B cell (primary cell): ENCODE measurements at regions not wholly inside any gene's neighbourhood (a gene's known extent, or its start where the extent isn't known, plus 50 kb on each side); places are given as distances from the start of the nearest gene placed in this dataset.

ENCODE experiments used
- ATAC-seq: fragments of 200-7000 bp; cut with Tn5 transposase; one replicate; pipeline ENCODE4 v1.10.0; 2021; ENCODE audit warnings: low read depth, mild to moderate bottlenecking, moderate number of reproducible peaks, moderate library complexity
- CTCF ChIA-PET: fragments of 350-600 bp; sonication (Branson Sonifier 250); formaldehyde crosslinking; loops from one replicate; lab custom pipeline; 2021; ENCODE audit warnings: antibody characterized with exemption, inconsistent platforms; lab: Charles Lee
- POLR2A ChIA-PET: fragments of 350-600 bp; sonication (Branson Sonifier 250); formaldehyde crosslinking; loops from one replicate; lab custom pipeline; 2021; ENCODE audit warnings: antibody characterized with exemption; lab: Charles Lee
- DNase-seq: peaks from one replicate; pipeline ENCODE4 v3.0.0; 2013
- H2AFZ ChIP-seq: 2 replicates; pipeline ENCODE4 v1.6.1; 2012; ENCODE audit warnings: mild to moderate bottlenecking, low read depth, low read length; ENCODE audit not compliant: insufficient read depth, poor library complexity, severe bottlenecking
- H3K27ac ChIP-seq, 2 donors: 1 replicate in 1 of 2; 2 replicates in 1 of 2; pipeline ENCODE4 v1.5.1; 2012 to 2013; ENCODE audit warnings: low read length in 2 of 2, mild to moderate bottlenecking in 2 of 2, moderate library complexity in 1 of 2
- H3K27me3 ChIP-seq, 4 experiments: fragments of 200-600 bp in 1 of 4; sonication (generic) in 1 of 4; replicated peaks in 1 of 4; 1 replicate in 2 of 4; 2 replicates in 2 of 4; pipeline versions ENCODE4 v1.6.1 to v1.7.0; 2013 to 2016; ENCODE audit warnings: low read length in 3 of 4, mild to moderate bottlenecking in 2 of 4, mixed read lengths in 1 of 4, moderate library complexity in 1 of 4; ENCODE audit not compliant: insufficient read depth in 4 of 4, control insufficient read depth in 3 of 4; ENCODE audit errors: control extremely low read depth in 1 of 4
- H3K36me3 ChIP-seq, 2 experiments: replicated peaks in 1 of 2; 1 replicate in 1 of 2; 2 replicates in 1 of 2; pipeline versions ENCODE4 v1.6.1 to v1.7.1; 2013; ENCODE audit warnings: low read length in 1 of 2; ENCODE audit not compliant: insufficient read depth in 2 of 2, control insufficient read depth in 1 of 2; ENCODE audit errors: control extremely low read depth in 1 of 2, extremely low read depth in 1 of 2
- H3K4me1 ChIP-seq, 2 donors: fragments of 200-600 bp in 1 of 2; sonication (generic) in 1 of 2; 1 replicate in 1 of 2; 2 replicates in 1 of 2; pipeline versions ENCODE4 v1.5.1 to v1.6.1; 2013 to 2017; ENCODE audit warnings: low read length in 2 of 2; ENCODE audit not compliant: control insufficient read depth in 2 of 2, insufficient read depth in 2 of 2
- H3K4me2 ChIP-seq: replicated peaks from 2 replicates; pipeline ENCODE3; 2012; ENCODE audit warnings: mild to moderate bottlenecking, low read depth, low read length; ENCODE audit not compliant: poor library complexity, severe bottlenecking
- H3K4me3 ChIP-seq, 5 experiments: fragments of 200-600 bp in 1 of 5; sonication (generic) in 1 of 5; 1 replicate in 3 of 5; 2 replicates in 2 of 5; pipeline versions ENCODE4 v1.5.1 to v1.7.0; 2011 to 2016; ENCODE audit warnings: low read length in 4 of 5, mild to moderate bottlenecking in 4 of 5, low read depth in 2 of 5, control low read depth in 1 of 5, moderate library complexity in 1 of 5; ENCODE audit not compliant: insufficient read depth in 1 of 5; ENCODE audit errors: control extremely low read depth in 1 of 5, extremely low read depth in 1 of 5
- H3K79me2 ChIP-seq: fragments of 200-600 bp; sonication (generic); one replicate; pipeline ENCODE4 v1.6.0; 2016; ENCODE audit warnings: low read length; ENCODE audit not compliant: control insufficient read depth, insufficient read depth
- H3K9ac ChIP-seq: fragments of 200-600 bp; sonication (generic); 2 replicates; pipeline ENCODE4 v1.6.1; 2017; ENCODE audit warnings: mild to moderate bottlenecking, low read length, moderate library complexity
- H3K9me3 ChIP-seq, 3 donors: one replicate each; pipeline versions ENCODE4 v1.6.1 to v1.7.1; 2013; ENCODE audit warnings: low read length in 2 of 3; ENCODE audit not compliant: control insufficient read depth in 2 of 3, insufficient read depth in 1 of 3; ENCODE audit errors: control extremely low read depth in 1 of 3
- H4K20me1 ChIP-seq: 2 replicates; pipeline ENCODE4 v1.6.0; 2012; ENCODE audit warnings: mild to moderate bottlenecking, low read length; ENCODE audit not compliant: insufficient read depth, control insufficient read depth, poor library complexity, severe bottlenecking
- H3K27ac Mint-ChIP-seq: one replicate; pipeline ENCODE4 v1.8.0; 2021; ENCODE audit warnings: mixed read lengths
- H3K27me3 Mint-ChIP-seq: one replicate; pipeline ENCODE4 v1.8.0; 2021; ENCODE audit warnings: mixed read lengths
- H3K4me1 Mint-ChIP-seq: one replicate; pipeline ENCODE4 v1.8.0; 2021; ENCODE audit warnings: mixed read lengths
- H3K4me3 Mint-ChIP-seq: one replicate; pipeline ENCODE4 v1.8.0; 2021; ENCODE audit warnings: mixed read lengths
- H3K9me3 Mint-ChIP-seq: one replicate; pipeline ENCODE4 v1.8.0; 2022; ENCODE audit warnings: mixed read lengths; ENCODE audit not compliant: insufficient read depth
- CTCF ChIP-seq: fragments of 200-600 bp; IDR thresholded peaks from one replicate; pipeline ENCODE4 v1.8.0; 2022; ENCODE audit warnings: antibody characterized with exemption, mild to moderate bottlenecking
- EZH2 ChIP-seq: IDR thresholded peaks from 2 replicates; pipeline ENCODE4 v1.6.1; 2012; ENCODE audit warnings: borderline replicate concordance, low read depth, mild to moderate bottlenecking, moderate library complexity, low read length; ENCODE audit not compliant: insufficient read depth, poor library complexity, severe bottlenecking
- WGBS: methylation state at CpG from one replicate; pipeline ENCODE4 v1.1.5; 2013; ENCODE audit warnings: missing lambda C conversion rate; ENCODE audit not compliant: insufficient coverage; 5-methylcytosine and 5-hydroxymethylcytosine counted together
- intact Hi-C: fragments of 100-400 bp; cut with micrococcal nuclease; formaldehyde crosslinking; loops from one replicate; pipeline ENCODE4 v1.10.0; 2022

- Histone ChIP-seq H3K4me3 (no peak overlapping the region), H4K20me1 (no peaks in the 10 kb centered on the region), H3K4me2 (no peak overlapping the region), H3K36me3 (no peaks in the 10 kb centered on the region), H3K27ac (no peak overlapping the region), H2AFZ (no peak overlapping the region), H3K4me1 (no peaks in the 10 kb centered on the region), H3K9me3 (no peaks in the 10 kb centered on the region), H3K9ac (no peak overlapping the region), H3K79me2 (no peaks in the 10 kb centered on the region), H3K27me3 (no peaks in the 10 kb centered on the region)
- intact Hi-C loops, result no loop called here
- POLR2A ChIA-PET, result no interaction called here
- no peaks in the 10 kb centered on the region for H3K9me3 Mint-ChIP-seq
- H3K27me3 Mint-ChIP-seq, result no peaks in the 10 kb centered on the region
- TF ChIP-seq CTCF, result no peak
- no peak for TF ChIP-seq EZH2
- CTCF ChIA-PET, result interaction anchor here (0.6 kb wide), 1 partner anchor 204 kb away, joined by 3 read pairs; no protein-coding TSS in a partner anchor
- no peak for DNase-seq
- no peak for ATAC-seq
- H3K27ac Mint-ChIP-seq, result no peak overlapping the region
- H3K4me1 Mint-ChIP-seq, result no peaks in the 10 kb centered on the region
- no peak overlapping the region for H3K4me3 Mint-ChIP-seq
- 78% methylated on average over 1 of the region's 3 CpGs for WGBS
Observed at GRCh38 chr18:34483198-34483597, 226.9 kb upstream of the DTNA start.

GRCh38 chr18:34491719-34492118 lies 218.4 kb upstream of the DTNA start:
- no peak overlapping the region for H3K27ac Mint-ChIP-seq
- Histone ChIP-seq H3K27me3 (peaks cover 0 to 19% (median 4%) of the 10 kb centered on the region in 4 experiments), H3K9ac (no peak overlapping the region), H3K36me3 (no peaks in the 10 kb centered on the region), H3K4me3 (no peak overlapping the region), H3K4me1 (no peaks in the 10 kb centered on the region), H2AFZ (no peak overlapping the region), H3K27ac (no peak overlapping the region), H4K20me1 (no peaks in the 10 kb centered on the region), H3K79me2 (no peaks in the 10 kb centered on the region), H3K4me2 (no peak overlapping the region), H3K9me3 (no peaks in the 10 kb centered on the region)
- ATAC-seq, result no peak
- H3K4me3 Mint-ChIP-seq, result no peak overlapping the region
- TF ChIP-seq EZH2 (no peak), CTCF (no peak)
- H3K9me3 Mint-ChIP-seq, result no peaks in the 10 kb centered on the region
- ChIA-PET POLR2A (no interaction called here), CTCF (no interaction called here)
- intact Hi-C loops, result no loop called here
- no peaks in the 10 kb centered on the region for H3K4me1 Mint-ChIP-seq
- DNase-seq, result no peak
- WGBS, result 13% methylated on average over 1 of the region's 2 CpGs
- H3K27me3 Mint-ChIP-seq, result peaks cover 33% of the 10 kb centered on the region
